Lower lobe of right lung (tissue), 2 donors: ENCODE measurements at regions not wholly inside any gene's neighbourhood (a gene's known extent, or its start where the extent isn't known, plus 50 kb on each side); places are given as distances from the start of the nearest gene placed in this dataset.

ENCODE experiments used
- ATAC-seq, 2 donors: fragments of 200-7000 bp; cut with Tn5 transposase; one replicate each; pipeline ENCODE4 v1.9.1; 2020 to 2022; ENCODE audit warnings: mild to moderate bottlenecking in 2 of 2, moderate library complexity in 2 of 2
- DNase-seq: peaks from one replicate; pipeline ENCODE4 v3.0.0-alpha.2; 2020
- H3K27ac ChIP-seq: fragments of 200-600 bp; one replicate; pipeline ENCODE4 v1.8.0; 2022
- H3K27me3 ChIP-seq: fragments of 200-600 bp; one replicate; pipeline ENCODE4 v1.8.0; 2022; ENCODE audit warnings: low read depth
- H3K36me3 ChIP-seq: fragments of 200-600 bp; one replicate; pipeline ENCODE4 v1.8.0; 2022; ENCODE audit warnings: mild to moderate bottlenecking
- H3K4me1 ChIP-seq: fragments of 200-600 bp; one replicate; pipeline ENCODE4 v1.8.0; 2022
- H3K4me3 ChIP-seq: fragments of 200-600 bp; one replicate; pipeline ENCODE4 v1.8.0; 2022; ENCODE audit warnings: mild to moderate bottlenecking
- H3K9me3 ChIP-seq: fragments of 200-600 bp; one replicate; pipeline ENCODE4 v1.8.0; 2022
- CTCF ChIP-seq: fragments of 200-600 bp; IDR thresholded peaks from one replicate; pipeline ENCODE4 v1.8.0; 2022; ENCODE audit warnings: antibody characterized with exemption, mild to moderate bottlenecking
- intact Hi-C: fragments of 100-400 bp; cut with DNase I; formaldehyde crosslinking; loops from one replicate; pipeline ENCODE4 v1.11.0; 2022
- donor health status: DM: no; HTN: yes; CAD: no; lungs with severe emphysema.

GRCh38 chr5:167580608-167581007 is 710.8 kb upstream of the WWC1 start:
- DNase-seq = no peak
- intact Hi-C loops = no loop called here
- Histone ChIP-seq H3K4me1 (no peaks in the 10 kb centered on the region), H3K27me3 (peaks cover 22% of the 10 kb centered on the region), H3K4me3 (no peak overlapping the region), H3K27ac (no peak overlapping the region), H3K36me3 (no peaks in the 10 kb centered on the region), H3K9me3 (no peaks in the 10 kb centered on the region)
- ATAC-seq = no peak
- no peak for TF ChIP-seq CTCF

- DNase-seq = no peak
- intact Hi-C loops = no loop called here
Measured at GRCh38 chr5:167582283-167582682, 709.2 kb upstream of the WWC1 start.

GRCh38 chr5:167582886-167583285 is 708.6 kb upstream of the WWC1 start:
- DNase-seq (no peak), ATAC-seq (no peak)
- intact Hi-C loops = no loop called here
- H3K27me3 ChIP-seq = peaks cover 2% of the 10 kb centered on the region
- H3K27ac ChIP-seq = no peak overlapping the region
- no peak overlapping the region for H3K4me3 ChIP-seq
- no peak for TF ChIP-seq CTCF
- no peaks in the 10 kb centered on the region for H3K9me3 ChIP-seq
- H3K4me1 ChIP-seq = no peaks in the 10 kb centered on the region
- no peaks in the 10 kb centered on the region for H3K36me3 ChIP-seq

More at GRCh38 chr5:167582283-167582682, 709.2 kb upstream of the WWC1 start:
- Histone ChIP-seq H3K9me3 (no peaks in the 10 kb centered on the region), H3K27me3 (peaks cover 6% of the 10 kb centered on the region), H3K27ac (no peak overlapping the region), H3K36me3 (no peaks in the 10 kb centered on the region), H3K4me1 (no peaks in the 10 kb centered on the region), H3K4me3 (no peak overlapping the region)
- no peak for ATAC-seq
- no peak for TF ChIP-seq CTCF

- Histone ChIP-seq H3K4me1 (no peaks in the 10 kb centered on the region), H3K36me3 (no peaks in the 10 kb centered on the region), H3K27ac (no peak overlapping the region), H3K9me3 (no peaks in the 10 kb centered on the region), H3K27me3 (no peaks in the 10 kb centered on the region), H3K4me3 (no peak overlapping the region)
- ATAC-seq (no peak), DNase-seq (no peak)
- TF ChIP-seq CTCF = no peak
- intact Hi-C loops = no loop called here
Measured at GRCh38 chr5:167585184-167585583, 706.3 kb upstream of the WWC1 start.

- Histone ChIP-seq H3K4me3 (no peak overlapping the region), H3K36me3 (no peaks in the 10 kb centered on the region), H3K27me3 (no peaks in the 10 kb centered on the region), H3K4me1 (no peaks in the 10 kb centered on the region), H3K27ac (no peak overlapping the region), H3K9me3 (no peaks in the 10 kb centered on the region)
- DNase-seq (no peak), ATAC-seq (no peak)
- intact Hi-C loops = no loop called here
- TF ChIP-seq CTCF = no peak
Measured at GRCh38 chr5:167587772-167588437, 703.5 kb upstream of the WWC1 start.
